VCaP (cell line): ENCODE measurements at regions not wholly inside any gene's neighbourhood (a gene's known extent, or its start where the extent isn't known, plus 50 kb on each side); places are given as distances from the start of the nearest gene placed in this dataset.

Source experiments
- H3K27ac ChIP-seq: fragments of 450-650 bp; 2 replicates; pipeline ENCODE4 v1.5.1; 2017
- CTCF ChIP-seq: fragments of 450-650 bp; conservative IDR thresholded peaks from 2 replicates; pipeline ENCODE4 v1.5.1; 2017; ENCODE audit warnings: mild to moderate bottlenecking, moderate library complexity

- H3K27ac ChIP-seq, result no peak overlapping the region
- TF ChIP-seq CTCF, result no peak
These were observed 1094.0 kb upstream of the KLHL29 start for GRCh38 chr2:22290909-22291473.

- no peak overlapping the region for H3K27ac ChIP-seq
- TF ChIP-seq CTCF, result no peak
These were observed 1083.8 kb upstream of the KLHL29 start for GRCh38 chr2:22301228-22301627.

GRCh38 chr2:22326250-22326649 is 1058.7 kb upstream of the KLHL29 start:
- no peak overlapping the region for H3K27ac ChIP-seq
- TF ChIP-seq CTCF, result no peak

GRCh38 chr2:22329211-22330154 is 1055.5 kb upstream of the KLHL29 start:
- TF ChIP-seq CTCF, result no peak

GRCh38 chr2:22336414-22336813 is 1048.6 kb upstream of the KLHL29 start:
- TF ChIP-seq CTCF, result no peak
- no peak overlapping the region for H3K27ac ChIP-seq

More at GRCh38 chr2:22329211-22330154, 1055.5 kb upstream of the KLHL29 start:
- no peak overlapping the region for H3K27ac ChIP-seq

GRCh38 chr2:22340716-22341115 is 1044.3 kb upstream of the KLHL29 start:
- H3K27ac ChIP-seq, result no peak overlapping the region
- no peak for TF ChIP-seq CTCF

- no peak for TF ChIP-seq CTCF
- no peak overlapping the region for H3K27ac ChIP-seq
These were observed 1037.7 kb upstream of the KLHL29 start for GRCh38 chr2:22347306-22347705.
